Astrocyte of the hippocampus (primary cell): ENCODE measurements at regions not wholly inside any gene's neighbourhood (a gene's known extent, or its start where the extent isn't known, plus 50 kb on each side); places are given as distances from the start of the nearest gene placed in this dataset.
"Not testable (repeated sequence)": the region's sequence is repeated elsewhere in the genome, so short reads cannot be mapped to it uniquely, and the experiment has no call there.

Experiments used
- DNase-seq: peaks from one replicate; pipeline ENCODE4 v3.0.0; 2011; ENCODE audit warnings: low read depth, low spot score

DNA sequence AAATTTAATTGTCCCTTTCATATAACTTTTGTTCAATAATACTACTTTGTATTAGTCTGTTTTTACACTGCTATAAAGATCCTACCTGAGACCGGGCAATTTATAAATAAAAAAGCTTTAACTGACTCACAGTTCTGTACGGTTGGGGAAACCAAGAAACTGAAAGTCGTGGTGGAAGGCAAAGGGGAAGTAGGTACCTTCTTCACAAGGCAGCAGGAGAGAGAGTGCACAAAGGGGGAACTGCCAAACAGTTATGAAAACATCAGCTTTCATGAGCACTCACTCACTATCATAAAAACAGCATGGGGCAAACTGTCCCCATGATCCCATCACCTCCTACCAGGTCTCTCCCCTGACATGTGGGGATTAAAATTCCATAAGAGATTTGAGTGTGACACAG is 1069.0 kb downstream of the FSCB start:
- no peak for DNase-seq

DNA sequence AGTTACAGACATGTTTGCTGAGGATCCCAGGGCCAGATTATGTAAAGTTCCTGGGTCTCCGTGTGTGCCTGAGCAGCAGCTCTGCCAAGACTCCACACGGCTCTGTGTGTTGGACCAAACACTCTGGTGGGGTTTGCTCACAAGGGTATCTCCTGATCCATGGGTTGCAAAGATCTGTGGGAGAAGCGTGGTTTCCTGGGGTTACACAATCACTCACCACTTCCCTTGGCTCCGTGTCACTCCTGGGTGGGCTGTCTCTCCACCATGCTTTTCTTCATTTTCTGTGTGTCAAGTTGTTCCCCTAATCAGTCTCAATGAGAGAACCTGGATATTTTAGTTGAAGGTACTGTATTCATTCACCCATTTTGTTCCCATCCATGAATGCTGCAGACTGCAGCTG is 1088.8 kb downstream of the FSCB start:
- no peak for DNase-seq

DNA sequence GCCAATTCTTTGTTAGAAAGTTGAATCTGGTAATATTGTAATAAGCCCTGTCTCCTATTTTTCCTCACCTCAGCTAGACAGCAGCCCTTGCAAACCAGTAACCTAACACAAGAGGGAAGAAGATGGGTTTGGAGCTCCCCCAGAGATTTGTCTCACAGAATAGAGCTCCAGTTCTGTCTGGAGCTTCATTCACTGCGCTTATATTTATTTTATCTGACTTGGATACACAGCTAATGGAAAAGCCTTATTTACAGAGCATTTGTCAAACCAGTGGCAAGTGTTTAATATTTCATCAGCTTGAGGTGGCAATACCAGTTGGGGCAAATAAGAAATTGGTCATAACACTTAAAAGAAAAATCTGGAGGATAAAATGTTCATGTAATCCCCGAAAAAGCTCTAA is 1094.0 kb downstream of the FSCB start:
- no peak for DNase-seq

- DNase-seq = no peak
These were observed 1095.2 kb downstream of the FSCB start for GRCh38 chr14:43411841-43412240.

- no peak for DNase-seq
These were observed 1096.5 kb downstream of the FSCB start for GRCh38 chr14:43410631-43411030.

- DNase-seq = no peak
These were observed 1098.6 kb downstream of the FSCB start for GRCh38 chr14:43408472-43408871.

GRCh38 chr14:43407706-43408105 is 1099.4 kb downstream of the FSCB start:
- DNase-seq = no peak

GRCh38 chr14:43406931-43407330 is 1100.2 kb downstream of the FSCB start:
- no peak for DNase-seq

- no peak for DNase-seq
These were observed 1107.8 kb downstream of the FSCB start for GRCh38 chr14:43399289-43399688.

DNA sequence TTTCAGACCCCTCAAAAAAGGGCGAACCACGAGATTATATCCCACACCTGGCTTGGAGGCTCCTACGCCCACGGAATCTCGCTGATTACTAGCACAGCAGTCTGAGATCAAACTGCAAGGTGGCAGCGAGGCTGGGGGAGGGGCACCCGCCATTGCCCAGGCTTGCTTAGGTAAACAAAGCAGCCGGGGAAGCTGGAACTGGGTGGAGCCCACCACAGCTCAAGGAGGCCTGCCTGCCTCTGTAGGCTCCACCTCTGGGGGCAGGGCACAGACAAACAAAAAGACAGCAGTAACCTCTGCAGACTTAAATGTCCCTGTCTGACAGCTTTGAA is 1136.6 kb downstream of the FSCB start:
- DNase-seq = not testable (repeated sequence)

GRCh38 chr14:43369710-43370564 is 1137.1 kb downstream of the FSCB start:
- DNase-seq = no peak

DNA sequence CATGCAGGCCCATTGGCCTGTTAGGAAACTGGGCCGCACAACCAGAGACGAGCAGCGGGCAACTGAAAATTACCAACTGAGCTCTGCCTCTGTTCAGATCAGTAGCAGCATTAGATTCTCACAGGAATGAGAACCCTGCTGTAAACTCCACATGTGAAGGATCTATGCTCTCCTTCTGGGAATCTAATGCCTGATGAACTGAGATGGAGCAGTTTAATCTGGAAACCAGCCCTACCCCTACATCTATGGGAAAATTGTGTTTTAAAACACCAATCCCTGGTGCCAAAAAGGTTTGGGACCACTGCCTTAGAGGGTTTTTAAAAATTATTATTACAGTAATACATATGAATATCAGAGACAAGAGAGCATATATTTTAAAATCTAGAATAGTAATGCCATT is 1144.5 kb downstream of the FSCB start:
- no peak for DNase-seq

GRCh38 chr14:43361751-43362150 is 1145.3 kb downstream of the FSCB start:
- no peak for DNase-seq

DNA sequence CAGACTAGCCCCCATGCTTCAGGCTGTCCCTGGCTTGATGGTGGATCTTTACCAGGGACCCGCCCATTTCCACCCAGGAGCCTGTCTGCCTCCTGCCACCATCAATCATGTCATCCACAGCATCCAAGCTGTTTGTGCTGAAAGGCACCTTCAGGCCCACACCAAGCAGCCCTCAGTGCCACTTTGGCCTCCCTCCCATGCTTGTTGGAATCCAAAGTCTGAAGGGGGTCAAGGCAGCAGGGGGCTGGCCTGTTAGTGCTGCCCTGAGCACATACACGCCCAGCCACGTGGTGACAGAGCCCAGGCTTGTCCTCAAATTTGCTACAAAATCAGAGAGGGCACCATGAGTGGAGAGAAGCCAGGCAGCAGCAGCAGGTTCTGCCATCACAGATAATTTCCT is 1146.8 kb downstream of the FSCB start:
- no peak for DNase-seq

GRCh38 chr14:43359317-43359716 is 1147.8 kb downstream of the FSCB start:
- no peak for DNase-seq

- DNase-seq = no peak
These were observed 1150.0 kb downstream of the FSCB start for GRCh38 chr14:43356979-43357545.

GRCh38 chr14:43356382-43356781 is 1150.7 kb downstream of the FSCB start:
- DNase-seq = no peak

GRCh38 chr14:43341921-43342320 is 1165.2 kb downstream of the FSCB start:
- DNase-seq = no peak

DNA sequence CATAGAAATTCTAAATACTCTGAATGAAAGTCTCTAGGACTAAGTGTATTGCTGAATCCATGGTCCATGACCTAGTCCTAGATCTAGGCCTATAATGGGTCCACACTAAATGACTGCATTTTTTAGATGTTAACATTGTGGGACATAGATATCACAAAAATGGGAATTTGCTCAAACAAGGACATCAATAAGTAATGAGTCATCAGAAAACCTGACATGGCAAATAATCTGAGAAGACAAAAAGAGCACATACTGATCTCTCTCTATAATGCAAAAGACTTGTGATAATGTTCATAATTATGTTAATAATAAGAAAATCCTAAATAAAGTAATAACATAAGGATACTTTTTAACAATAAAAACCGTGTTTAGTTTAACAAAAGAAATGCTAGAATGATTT is 1168.4 kb downstream of the FSCB start:
- no peak for DNase-seq

GRCh38 chr14:43336351-43336750 is 1170.7 kb downstream of the FSCB start:
- DNase-seq = no peak

DNA sequence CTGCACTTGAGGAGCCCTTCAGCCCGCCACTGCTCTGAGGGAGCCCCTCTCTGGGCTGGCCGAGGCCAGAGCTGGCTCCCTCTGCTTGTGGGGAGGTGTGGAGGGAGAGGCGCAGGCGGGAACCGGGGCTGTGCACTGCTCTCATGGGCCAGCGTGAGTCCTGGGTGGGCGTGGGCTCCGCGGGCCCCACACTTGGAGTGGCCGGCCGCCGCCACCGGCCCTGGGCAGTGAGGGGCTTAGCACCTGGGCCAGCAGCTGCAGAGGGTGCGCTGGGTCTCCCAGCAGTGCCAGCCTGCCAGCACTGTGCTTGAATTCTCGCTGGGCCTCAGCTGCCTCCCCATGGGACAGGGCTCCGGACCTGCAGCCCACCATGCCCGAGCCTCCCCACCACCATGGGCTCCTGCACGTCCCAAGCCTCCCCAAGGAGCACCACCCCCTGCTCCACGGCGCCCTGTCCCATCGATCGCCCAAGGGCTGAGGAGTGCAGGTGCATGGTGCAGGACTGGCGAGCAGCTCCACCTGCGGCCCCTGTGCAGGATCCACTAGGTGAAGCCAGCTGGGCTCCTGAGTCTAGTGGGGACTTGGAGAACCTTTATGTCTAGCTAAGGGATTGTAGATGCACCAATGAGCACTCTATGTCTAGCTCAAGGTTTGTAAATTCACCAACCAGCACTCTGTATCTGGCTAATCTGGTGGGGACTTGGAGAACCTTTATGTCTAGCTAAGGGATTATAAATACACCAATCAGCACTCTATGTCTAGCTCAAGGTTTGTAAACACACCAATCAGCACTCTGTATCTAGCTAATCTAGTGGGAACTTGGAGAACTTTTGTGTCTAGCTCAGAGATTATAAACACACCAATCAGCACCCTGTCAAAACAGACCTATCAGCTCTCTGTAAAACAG is 1180.3 kb downstream of the FSCB start:
- DNase-seq = not testable (repeated sequence)

DNA sequence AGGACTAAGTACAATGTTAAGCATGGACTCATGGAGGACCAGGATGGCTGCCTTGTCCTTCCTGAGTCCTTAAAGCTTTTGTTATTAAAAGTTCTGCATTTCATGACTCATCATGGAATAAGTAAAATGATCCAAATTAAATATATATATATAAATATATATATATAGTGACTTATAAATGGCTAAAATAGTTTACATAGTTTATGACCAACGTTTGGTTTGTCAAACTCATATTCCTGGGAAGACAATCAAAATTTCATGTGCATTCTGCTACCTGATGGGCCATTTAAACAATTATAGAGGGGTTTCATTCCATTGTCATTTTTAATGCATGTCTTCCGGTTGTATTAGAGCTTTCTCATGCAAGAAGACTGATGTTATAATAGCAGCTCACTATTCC is 1190.7 kb downstream of the FSCB start:
- DNase-seq = no peak

GRCh38 chr14:43313719-43314118 is 1193.4 kb downstream of the FSCB start:
- no peak for DNase-seq
